PC-9 (cell line): ENCODE measurements at regions not wholly inside any gene's neighbourhood (a gene's known extent, or its start where the extent isn't known, plus 50 kb on each side); places are given as distances from the start of the nearest gene placed in this dataset.

Experiments used
- CTCF ChIP-seq: fragments of 200-600 bp; sonication (generic); conservative IDR thresholded peaks from 2 replicates; pipeline ENCODE4 v1.6.1; 2017; ENCODE audit warnings: mixed run types, antibody characterized with exemption, mild to moderate bottlenecking, moderate library complexity
- EZH2 ChIP-seq: fragments of 200-600 bp; sonication (generic); IDR thresholded peaks from 2 replicates; pipeline ENCODE4 v1.8.0; 2017; ENCODE audit warnings: antibody characterized with exemption, low read depth

GRCh38 chr17:74076446-74076845 lies 127.0 kb upstream of the RPL38 start:
- TF ChIP-seq CTCF (no peak), EZH2 (no peak)
